Pulmonary artery endothelial cell (primary cell): ENCODE measurements at regions not wholly inside any gene's neighbourhood (a gene's known extent, or its start where the extent isn't known, plus 50 kb on each side); places are given as distances from the start of the nearest gene placed in this dataset.

ENCODE experiments used
- DNase-seq: peaks from one replicate; pipeline ENCODE4 v3.0.0-alpha.2; 2011; ENCODE audit warnings: low read depth, low spot score

DNA sequence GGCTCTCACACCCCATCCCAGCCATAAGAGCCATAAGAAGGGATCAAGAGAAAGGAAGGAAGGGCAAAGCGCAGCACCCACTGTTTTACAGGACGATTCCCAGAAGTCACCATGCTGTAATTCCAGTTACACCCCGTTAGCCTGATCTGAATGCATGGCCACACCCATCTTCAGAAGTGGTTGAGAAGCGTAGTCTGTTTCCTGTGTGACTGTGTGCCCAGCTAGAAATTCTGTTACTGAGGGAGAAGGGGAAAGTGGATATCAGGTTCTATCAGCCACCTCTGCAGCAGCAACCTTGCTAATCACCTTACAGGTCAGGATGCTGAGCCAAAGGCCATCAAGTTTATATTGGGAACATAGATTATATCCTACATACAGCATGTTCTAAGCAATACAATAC, 260.0 kb downstream of the ABHD5 start:
- DNase-seq, result no peak

GRCh38 chr3:43951813-43952212, 261.1 kb downstream of the ABHD5 start:
- no peak for DNase-seq

DNA sequence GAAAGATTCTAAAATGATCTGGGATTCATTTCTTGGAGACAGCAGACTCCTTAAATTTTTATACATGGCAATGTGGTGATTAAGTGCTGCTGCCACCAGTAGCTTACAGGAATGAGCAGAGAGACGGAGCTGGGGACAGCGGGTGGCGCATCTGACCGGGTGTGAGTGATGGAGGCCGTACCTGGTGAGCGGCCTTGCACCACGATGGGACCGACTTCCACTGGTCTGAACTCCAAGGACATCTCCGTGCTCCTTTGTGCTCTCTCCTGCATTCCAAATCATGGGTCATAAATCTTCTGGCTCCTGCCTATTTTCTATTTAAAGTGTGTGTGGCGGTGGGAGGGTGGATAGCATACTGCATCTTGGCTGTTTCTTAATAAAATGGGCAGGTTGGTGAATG, 262.6 kb downstream of the ABHD5 start:
- no peak for DNase-seq

GRCh38 chr3:43953814-43954692, 263.3 kb downstream of the ABHD5 start:
- no peak for DNase-seq

DNA sequence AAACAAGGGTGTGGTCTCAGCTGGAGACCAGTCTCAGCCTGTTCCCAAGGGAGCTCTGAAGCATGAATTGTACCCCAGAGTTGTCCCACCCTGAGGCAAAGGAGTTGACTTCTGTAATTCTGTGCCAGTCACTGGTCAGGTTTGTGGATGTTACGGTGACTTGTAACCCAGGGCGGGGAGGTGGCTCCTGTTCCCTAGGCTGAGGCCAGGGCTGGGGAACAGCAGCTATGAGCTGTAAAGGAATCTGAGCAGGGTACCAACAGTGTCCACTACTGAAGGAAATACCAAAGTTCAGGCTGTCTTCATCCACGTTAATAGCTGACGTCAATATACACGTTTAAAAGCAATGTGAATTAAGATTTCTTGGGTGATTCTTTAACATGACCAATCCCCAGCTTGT, 266.2 kb downstream of the ABHD5 start:
- no peak for DNase-seq

- no peak for DNase-seq
Observed at GRCh38 chr3:43957553-43957952, 266.8 kb downstream of the ABHD5 start.

DNA sequence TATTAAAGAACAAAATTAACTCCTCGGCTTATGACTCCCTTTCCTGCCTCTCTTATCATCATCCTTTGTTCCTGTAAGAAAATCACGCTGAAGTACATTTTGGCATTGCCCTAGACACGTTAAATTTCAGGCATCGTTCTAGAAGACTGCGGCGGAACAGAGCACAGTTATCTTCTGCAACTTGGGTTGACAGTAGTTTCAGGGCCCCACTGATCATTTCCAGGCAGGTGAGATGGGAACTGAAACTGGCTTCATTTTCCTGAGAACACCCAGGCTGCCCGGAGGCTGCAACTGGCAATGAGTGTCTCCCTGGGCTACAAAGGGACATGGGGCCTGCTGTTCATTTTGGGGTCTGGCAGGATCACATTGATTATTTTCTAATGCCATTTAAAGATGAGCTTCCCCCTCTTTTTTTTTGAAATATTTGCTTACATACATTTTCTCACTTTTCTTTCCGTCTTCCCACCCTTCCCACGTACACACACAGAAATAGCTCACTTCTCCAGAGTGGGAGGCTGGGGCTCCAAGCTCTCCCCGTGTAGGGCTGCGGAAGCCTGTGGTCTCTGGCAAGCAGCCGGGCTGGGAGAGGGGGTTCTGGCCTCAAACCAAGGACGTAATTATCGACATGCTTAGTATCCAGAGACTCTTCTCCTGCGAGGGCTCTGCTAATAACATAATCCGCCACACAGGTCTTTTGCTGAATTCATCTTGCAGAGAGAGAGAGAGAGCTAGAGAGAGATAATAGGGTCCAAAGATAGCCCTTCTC, 267.4 kb downstream of the ABHD5 start:
- DNase-seq, result no peak

DNA sequence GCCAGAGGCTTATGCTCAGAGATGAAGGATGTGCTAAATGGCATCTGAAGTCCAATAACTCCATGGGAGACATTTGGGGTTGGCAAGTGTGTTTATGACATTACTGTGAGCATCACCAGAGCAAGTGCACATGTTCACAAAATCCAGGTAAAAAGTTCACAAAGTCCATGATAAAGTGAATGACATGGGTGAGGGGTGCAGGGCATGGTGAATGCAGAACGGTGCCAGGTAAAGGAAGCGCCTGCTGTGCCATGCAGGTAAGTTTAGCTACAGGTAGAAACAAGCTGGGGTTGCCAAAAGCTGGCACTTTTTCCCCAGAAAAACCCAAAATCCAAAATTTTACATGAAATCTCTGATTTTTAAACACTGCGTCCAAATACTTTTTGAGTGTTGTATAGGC, 268.2 kb downstream of the ABHD5 start:
- no peak for DNase-seq

DNA sequence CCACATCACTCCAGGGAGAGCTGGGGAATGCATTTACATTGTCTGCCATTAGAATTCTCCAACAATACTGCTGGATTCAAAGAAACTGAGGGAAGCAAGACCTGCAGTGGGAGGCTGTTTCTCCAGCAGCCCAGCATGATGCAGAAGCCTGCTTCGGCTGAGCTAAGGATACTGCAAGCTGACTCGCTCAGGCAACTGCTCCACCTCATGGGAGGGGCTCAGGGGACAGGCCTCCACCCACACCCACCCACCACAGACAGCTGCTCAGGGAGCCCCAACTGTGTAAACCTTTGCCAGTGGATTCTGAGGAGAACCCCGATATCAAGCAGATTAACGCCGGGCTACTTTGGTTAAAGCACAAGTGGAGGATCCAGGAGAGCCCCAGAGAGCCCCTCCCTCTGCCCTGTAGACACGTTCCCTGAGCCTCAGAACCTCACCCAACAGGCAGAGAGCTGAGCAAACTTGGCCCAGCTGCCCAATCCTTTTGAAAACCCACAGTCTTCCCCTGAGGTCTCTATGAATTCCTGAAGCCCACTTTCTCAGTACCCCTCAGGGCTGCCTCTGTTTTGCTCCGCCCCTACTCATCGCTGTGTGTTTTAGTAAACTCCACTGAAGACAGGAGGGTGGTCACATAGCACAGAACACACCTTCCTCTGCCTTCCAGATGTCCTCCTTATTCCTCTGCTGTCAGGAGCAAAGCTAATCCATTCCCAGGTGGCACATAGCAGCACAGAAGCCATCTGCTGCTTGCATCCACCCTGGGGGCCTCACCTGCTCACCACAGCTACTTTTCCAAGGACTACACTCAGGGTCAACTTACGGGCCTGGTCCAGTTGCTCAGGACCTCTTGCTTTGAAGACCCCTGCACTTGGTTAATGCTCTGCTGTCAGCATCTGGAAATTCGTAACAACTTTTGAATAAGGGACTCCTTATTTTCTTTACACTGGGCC, 269.0 kb downstream of the ABHD5 start:
- DNase-seq, result no peak

DNA sequence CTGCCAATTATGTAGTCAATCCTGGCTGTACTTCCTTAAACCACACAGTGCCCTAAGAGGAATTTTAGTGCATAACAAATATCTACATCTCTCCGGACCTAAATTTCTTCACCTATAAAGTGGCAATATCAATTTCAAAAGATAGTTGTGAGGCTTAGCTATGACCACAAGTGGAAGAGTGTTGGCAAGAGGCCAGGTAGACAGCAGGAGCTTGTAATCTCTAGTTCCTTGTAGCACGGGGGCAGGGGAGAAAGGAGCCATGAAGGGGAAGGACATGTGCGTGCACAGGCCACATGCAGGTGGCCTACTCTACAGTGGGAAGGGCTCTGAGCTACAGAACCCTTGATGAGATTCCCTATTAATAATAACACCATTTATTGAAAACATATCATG, 269.7 kb downstream of the ABHD5 start:
- DNase-seq, result no peak

GRCh38 chr3:43962043-43962442, 271.3 kb downstream of the ABHD5 start:
- DNase-seq, result no peak

GRCh38 chr3:43963208-43963607, 272.5 kb downstream of the ABHD5 start:
- no peak for DNase-seq

DNA sequence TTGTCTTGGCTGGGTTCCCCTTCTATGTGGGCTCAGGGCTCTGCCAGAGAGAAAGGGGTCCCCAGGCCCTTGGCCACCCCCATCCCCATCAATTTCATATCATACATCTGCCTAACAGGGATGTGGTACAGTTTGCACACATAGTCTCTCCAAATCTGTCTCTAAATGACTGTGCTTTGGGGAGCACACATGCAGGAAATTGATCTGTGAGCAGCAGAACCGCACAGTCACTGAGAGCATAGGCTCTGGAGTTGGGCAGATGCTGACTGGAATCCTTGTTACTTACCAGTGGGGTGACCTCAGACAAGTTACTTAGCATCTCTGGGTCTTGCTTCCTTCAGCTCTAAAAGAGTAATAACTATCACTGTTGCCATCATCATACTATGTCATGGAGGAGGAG, 273.9 kb downstream of the ABHD5 start:
- no peak for DNase-seq

- DNase-seq, result no peak
Observed at GRCh38 chr3:43965656-43966055, 274.9 kb downstream of the ABHD5 start.

DNA sequence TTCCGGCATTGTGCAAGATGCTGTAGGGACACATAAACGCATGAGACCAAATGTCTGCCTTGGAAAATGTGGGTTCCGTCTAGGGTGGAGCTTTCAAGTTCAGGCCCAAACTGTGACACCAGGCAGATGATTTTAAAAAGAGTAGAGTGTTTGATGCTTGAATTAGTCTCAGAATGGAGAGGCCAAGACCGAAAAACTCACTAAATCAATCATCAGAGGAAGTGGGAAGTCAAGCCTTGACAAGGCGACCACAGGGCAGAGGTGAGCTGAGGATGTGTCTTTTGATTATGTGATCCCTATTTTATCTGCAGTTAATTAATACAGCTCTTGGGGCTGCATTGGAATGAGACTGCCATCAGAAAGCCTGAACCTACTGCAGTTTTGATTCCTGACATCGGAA, 275.4 kb downstream of the ABHD5 start:
- no peak for DNase-seq

DNA sequence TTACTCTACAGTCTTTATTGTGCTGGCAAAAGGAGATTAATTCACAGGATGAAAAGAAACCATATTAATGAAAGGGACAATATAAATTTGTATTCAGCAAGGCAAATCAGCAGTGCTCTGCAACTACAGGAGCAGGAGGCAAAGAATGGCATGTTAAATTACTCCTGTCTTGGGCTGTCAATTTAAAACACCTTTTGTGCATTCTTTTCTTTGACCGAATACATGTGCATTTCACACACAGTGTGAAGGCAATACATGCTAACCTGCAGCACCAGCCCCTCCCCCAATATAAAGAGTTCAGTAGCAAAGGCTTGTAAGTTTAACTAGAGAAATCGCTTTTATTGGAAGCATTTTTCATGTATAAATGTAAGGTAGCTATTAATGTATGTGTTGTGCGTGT, 275.2 kb upstream of the TOPAZ1 start:
- DNase-seq, result no peak

GRCh38 chr3:43968465-43968864, 273.2 kb upstream of the TOPAZ1 start:
- DNase-seq, result no peak

GRCh38 chr3:43969944-43970343, 271.7 kb upstream of the TOPAZ1 start:
- DNase-seq, result no peak

DNA sequence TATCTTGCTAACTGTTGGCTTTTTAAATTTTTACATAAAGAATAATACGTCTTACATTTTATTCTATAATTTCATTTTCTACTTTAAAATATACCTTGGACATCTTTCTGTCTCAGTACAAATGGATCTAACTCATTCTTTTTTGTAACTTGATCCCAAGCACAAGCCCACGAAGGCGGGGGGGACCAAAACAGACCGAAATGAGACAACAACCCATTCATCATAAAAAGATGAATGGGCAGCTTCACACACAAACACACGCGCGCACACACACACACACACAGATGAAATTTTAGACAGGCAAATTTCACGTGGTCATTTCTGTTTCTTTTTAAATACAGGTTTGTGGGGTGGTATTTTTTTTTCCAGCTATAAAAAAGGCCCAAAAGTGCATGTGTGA, 271.3 kb upstream of the TOPAZ1 start:
- DNase-seq, result no peak

GRCh38 chr3:43970920-43971319, 270.8 kb upstream of the TOPAZ1 start:
- no peak for DNase-seq

DNA sequence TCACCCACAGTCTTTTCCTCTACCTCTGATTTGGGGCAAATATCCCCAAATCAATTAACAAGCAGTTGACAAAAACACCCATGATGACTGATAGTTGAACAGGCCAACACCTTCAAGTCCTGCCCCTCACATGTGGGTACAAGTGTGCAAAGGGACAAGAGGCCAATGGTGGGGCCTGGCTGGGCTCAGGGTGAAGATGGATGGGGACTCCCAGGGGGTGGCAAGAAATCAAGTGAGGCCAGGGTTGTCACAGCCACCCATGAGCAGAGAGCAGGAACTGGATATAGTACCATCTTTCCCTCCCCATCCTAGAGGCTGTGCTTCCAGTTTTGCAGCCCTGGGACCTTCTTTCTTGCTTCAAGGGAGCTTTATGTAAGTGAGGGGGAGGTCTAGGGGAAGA, 270.2 kb upstream of the TOPAZ1 start:
- no peak for DNase-seq

- no peak for DNase-seq
Observed at GRCh38 chr3:43978708-43979107, 263.0 kb upstream of the TOPAZ1 start.
